GM21576 (cell line): ENCODE measurements at regions not wholly inside any gene's neighbourhood (a gene's known extent, or its start where the extent isn't known, plus 50 kb on each side); places are given as distances from the start of the nearest gene placed in this dataset.
"Not testable (repeated sequence)": the region's sequence is repeated elsewhere in the genome, so short reads cannot be mapped to it uniquely, and the experiment has no call there.

Experiments used
- ATAC-seq: cut with Tn5 transposase; IDR thresholded peaks from one replicate; pipeline ENCODE4 v1.9.1; 2021; ENCODE audit warnings: mild to moderate bottlenecking, moderate library complexity; ENCODE audit not compliant: unreplicated experiment

DNA sequence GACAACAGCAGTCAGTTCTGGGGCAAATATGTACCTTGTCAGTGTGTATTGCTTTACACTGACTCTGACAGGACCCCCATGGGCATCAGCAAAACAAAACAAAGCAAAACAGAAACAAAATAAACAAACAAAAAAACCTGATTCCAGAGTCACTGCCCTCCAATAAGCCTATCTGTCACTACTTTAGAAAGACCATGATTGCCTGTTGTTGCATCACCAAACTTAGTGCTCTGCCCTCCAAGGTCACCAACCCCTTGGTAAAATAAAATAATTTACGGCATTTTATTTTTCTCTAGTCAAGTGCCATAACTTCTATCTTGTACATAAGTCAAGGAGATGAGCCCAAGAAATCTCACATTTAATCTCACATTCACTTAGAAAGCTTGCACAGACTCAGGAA lies 120.9 kb upstream of the ADAMTS3 start:
- ATAC-seq, result no peak

DNA sequence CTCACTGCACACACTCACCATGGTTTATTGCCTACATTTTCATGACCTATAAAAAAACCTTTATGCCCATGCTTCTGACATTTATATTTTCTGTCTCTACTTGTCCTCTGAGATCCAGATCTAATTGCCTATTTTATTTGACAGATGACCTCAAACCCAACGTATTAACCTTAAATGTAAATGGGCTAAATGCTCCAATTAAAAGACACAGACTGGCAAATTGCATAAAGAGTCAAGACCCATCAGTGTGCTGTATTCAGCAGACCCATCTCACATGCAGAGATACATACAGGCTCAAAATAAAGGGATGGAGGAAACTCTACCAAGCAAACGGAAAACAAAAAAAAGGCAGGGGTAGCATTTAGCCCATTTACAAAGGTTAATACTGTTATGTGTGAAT lies 117.4 kb upstream of the ADAMTS3 start:
- not testable (repeated sequence) for ATAC-seq

- ATAC-seq, result no peak
Observed at GRCh38 chr4:72679666-72680065, 110.6 kb upstream of the ADAMTS3 start.

DNA sequence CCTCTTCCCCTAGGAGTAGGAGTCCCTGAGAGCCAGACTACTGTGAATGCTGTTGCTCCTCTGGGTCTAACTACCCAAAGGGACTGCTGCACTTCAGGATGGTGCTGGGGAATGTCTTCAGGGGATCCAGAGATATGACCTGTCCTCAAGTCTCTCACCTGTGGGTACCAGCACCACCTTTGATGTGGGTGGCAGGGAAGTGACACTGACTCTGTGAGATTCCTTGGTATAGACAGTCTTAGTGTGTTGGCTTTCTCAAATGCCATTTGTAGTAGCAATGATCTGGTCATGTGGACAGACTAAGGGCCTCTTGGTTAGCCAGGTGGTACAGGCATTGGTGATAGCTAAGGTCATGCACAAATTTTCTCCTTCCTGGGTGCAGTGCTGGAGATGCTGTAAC lies 108.9 kb upstream of the ADAMTS3 start:
- ATAC-seq, result no peak

GRCh38 chr4:72677265-72677664 lies 108.2 kb upstream of the ADAMTS3 start:
- ATAC-seq, result no peak

DNA sequence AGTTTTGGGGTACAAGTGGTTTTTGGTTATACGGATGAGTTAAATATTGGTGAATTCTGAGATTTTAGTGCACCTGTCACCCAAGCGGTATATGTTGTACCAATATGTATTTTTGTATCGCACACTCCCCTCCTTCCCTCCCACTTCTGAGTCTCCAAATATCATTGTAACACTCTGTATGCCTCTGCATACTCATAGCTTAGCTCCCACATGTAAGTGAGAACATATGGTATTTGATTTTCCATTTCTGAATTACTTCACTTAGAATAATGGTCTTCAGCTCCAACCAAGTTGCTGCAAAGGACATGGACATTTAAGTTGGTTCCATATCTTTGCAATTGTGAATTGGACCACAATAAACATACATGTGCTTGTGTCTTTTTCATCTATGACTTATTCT lies 103.0 kb upstream of the ADAMTS3 start:
- no peak for ATAC-seq

DNA sequence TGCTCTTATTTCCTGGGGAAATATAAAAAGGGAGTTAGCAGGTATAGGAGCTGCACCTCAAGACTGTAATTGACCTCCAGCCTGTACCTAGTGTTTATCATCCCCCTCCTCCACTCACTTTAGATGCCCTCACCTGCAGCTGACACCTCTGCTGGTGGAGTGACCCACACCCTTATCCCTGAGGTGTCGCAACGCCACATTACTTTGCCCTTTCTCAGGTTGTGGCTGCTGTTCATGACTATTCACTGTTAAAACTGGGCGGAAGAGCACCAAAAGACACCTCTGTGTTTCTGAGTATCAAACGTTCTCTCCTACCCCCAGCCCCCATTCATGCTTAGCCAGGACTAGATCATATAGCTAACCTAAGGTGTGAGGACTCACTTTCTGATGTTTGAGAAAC lies 101.5 kb upstream of the ADAMTS3 start:
- no peak for ATAC-seq

DNA sequence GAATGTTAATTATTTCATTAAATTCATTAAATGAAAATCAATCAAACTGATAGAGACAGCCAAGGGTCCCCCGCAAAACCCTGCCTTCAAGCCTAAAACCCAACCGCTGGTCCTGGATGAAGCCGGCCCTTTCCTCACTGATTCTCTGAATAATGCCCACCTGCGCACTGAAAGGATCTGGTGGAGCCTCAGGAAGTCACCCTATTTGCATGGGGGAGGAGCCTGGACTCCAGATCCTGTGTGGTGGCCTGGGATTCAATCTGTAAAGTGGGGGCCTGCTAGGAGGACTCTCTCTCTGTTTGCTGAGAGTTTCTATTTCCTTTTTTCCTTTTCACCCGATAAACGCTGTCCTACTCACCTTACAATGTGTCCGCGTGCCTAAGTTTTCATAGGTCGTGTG lies 97.9 kb upstream of the ADAMTS3 start:
- no peak for ATAC-seq

GRCh38 chr4:72665171-72665968 lies 96.3 kb upstream of the ADAMTS3 start:
- no peak for ATAC-seq

DNA sequence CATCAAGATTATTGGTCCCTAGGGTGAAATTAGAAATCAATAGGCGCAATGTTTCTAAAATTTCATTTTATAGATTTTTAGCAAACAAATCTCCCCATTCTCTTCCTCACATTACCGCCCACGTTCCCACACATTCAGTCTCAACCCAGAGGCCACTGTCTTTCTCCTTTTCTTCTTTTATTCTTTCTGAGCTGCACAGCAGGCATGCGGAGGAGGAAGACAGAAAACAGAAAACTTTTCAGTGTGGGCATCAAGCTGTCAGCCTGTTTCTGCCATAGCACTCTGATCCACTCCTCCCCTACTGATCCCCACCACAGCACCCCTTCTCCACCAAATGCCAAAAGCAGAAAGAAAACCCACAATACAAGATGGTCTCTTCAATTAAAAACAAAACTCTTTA lies 94.8 kb upstream of the ADAMTS3 start:
- no peak for ATAC-seq

- no peak for ATAC-seq
Observed at GRCh38 chr4:72661830-72662229, 92.8 kb upstream of the ADAMTS3 start.

DNA sequence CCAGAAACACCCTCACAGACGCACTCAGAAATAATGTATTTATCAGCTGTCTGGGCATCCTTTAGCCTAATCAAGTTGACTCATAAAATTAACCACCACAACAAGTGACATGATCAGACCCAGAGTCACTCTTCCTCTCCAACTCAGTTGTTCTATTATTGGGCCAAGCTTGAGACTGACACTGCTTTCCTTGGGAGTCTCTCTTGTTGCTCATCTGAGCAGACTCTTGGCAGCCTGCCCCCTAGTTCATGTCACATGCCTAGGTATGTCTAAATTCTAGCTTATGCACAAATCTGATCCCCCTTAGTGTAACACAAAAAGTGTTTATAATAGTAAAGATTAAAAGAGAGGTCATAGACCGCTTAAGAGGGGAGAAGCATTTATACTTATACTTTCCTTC lies 72.6 kb upstream of the ADAMTS3 start:
- no peak for ATAC-seq

- ATAC-seq, result not testable (repeated sequence)
Observed at GRCh38 chr4:72636866-72637265, 67.8 kb upstream of the ADAMTS3 start.

GRCh38 chr4:72635931-72636330 lies 66.9 kb upstream of the ADAMTS3 start:
- ATAC-seq, result not testable (repeated sequence)

- not testable (repeated sequence) for ATAC-seq
Observed at GRCh38 chr4:72632253-72632652, 63.2 kb upstream of the ADAMTS3 start.

DNA sequence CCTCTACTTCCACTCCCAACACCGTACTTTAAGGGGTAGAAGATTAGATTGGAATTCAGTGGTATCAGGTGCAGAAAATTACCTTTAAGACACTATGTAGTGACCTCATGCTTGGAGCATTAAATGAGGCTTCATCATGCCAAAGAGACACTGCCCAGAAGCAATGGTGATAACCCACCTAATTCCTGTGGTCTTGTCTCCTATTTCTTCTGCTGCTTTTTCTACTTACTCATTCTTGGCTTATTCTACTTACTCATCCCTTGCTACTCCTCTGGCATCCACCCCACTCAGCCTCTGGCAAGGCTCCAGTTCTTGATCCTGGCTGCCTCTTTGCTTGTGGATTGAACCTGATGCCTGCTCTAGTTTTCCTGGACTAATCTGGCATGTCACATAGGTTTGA lies 62.3 kb upstream of the ADAMTS3 start:
- ATAC-seq, result no peak

DNA sequence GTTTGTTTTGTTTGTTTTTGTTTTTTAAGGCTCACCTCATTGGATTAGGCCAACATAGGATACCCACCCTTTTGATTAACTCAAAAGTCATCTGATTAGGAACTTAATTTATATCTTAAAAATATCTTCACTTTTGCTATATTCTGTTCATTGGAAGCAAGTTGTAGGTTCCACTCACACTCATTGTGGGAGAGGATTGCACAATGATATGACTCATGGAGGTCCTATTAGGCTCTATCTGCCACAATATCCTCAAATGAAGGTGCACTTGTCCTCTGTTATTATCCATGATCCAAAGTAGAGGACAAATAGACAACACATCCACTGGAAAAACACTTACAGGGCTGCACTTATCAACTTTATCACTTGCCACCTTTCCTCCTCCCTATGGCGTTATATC lies 60.5 kb upstream of the ADAMTS3 start:
- ATAC-seq, result no peak

- no peak for ATAC-seq
Observed at GRCh38 chr4:72627723-72628122, 58.7 kb upstream of the ADAMTS3 start.
